ENCODE measurements at regions not wholly inside any gene's neighbourhood (a gene's known extent, or its start where the extent isn't known, plus 50 kb on each side); places are given as distances from the start of the nearest gene placed in this dataset.

DNA sequence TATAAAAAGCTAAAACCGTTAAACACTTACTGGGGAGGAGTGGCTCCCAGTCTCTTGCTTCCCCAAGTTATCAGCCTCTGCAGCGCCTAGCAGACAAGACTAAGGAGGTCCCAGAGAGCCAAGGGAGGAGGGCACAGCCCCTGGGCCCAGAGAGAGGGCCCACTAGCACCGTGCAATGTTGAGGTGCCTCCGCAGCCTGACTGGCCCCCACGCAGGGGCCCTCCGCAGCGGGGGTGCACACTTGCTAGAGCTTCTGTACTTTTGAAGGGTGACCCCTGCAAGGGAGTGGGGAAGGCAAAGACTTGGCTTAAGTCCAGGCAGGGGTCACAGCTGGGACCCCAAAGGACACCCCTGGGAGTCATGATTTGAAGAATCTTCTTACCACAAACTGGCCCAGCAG, 98.0 kb downstream of the ADAMTS15 start:
- Histone ChIP-seq H3K4me1 (ENCODE audit: control insufficient read depth, insufficient read depth, low read length) (no peaks in the 10 kb centered on the region), H3K4me3 (ENCODE audit: low read depth, low read length) (no peak overlapping the region), H3K27ac (ENCODE audit: extremely low read depth, low read depth, low read length) (no peak overlapping the region), H3K36me3 (ENCODE audit: control insufficient read depth in 2 of 2, insufficient read depth in 1 of 2, low read length in 2 of 2) (no peaks in the 10 kb centered on the region), H3K9me3 (ENCODE audit: control insufficient read depth, insufficient read depth, low read depth, low read length) (no peaks in the 10 kb centered on the region)
- ChIA-PET CTCF (interaction anchor here (0.5 to 1.1 kb wide), 2 partner anchors 316 to 687 kb away, joined by 3 read pairs; no protein-coding TSS in a partner anchor), POLR2A (no interaction called here)
- TF ChIP-seq ZNF350 (tag by site-specific recombination; IDR thresholded peaks at IDR 0.05): no peak
- no peak for TF ChIP-seq ZNF707 (tag by site-specific recombination; IDR thresholded peaks at IDR 0.05)
- TF ChIP-seq ZNF670 (tag by site-specific recombination; IDR thresholded peaks at IDR 0.05; ENCODE audit: low read depth): no peak
- TF ChIP-seq, protein P1, sequence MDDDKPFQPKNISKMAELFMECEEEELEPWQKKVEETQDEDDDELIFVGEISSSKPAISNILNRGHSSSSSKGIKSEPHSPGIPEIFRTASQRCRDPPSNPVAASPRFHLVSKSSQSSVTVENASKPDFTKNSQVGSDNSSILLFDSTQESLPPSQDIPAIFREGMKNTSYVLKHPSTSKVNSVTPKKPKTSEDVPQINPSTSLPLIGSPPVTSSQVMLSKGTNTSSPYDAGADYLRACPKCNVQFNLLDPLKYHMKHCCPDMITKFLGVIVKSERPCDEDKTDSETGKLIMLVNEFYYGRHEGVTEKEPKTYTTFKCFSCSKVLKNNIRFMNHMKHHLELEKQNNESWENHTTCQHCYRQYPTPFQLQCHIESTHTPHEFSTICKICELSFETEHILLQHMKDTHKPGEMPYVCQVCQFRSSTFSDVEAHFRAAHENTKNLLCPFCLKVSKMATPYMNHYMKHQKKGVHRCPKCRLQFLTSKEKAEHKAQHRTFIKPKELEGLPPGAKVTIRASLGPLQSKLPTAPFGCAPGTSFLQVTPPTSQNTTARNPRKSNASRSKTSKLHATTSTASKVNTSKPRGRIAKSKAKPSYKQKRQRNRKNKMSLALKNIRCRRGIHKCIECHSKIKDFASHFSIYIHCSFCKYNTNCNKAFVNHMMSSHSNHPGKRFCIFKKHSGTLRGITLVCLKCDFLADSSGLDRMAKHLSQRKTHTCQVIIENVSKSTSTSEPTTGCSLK (tag by site-specific recombination; IDR thresholded peaks at IDR 0.05): no peak
- no peak for TF ChIP-seq KLF16 (tag by site-specific recombination; IDR thresholded peaks at IDR 0.05)
- TF ChIP-seq ZNF510 (tag by site-specific recombination; IDR thresholded peaks at IDR 0.05; ENCODE audit: insufficient replicate concordance): no peak
- TF ChIP-seq, protein P2, sequence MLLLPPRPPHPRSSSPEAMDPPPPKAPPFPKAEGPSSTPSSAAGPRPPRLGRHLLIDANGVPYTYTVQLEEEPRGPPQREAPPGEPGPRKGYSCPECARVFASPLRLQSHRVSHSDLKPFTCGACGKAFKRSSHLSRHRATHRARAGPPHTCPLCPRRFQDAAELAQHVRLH (tag by site-specific recombination; IDR thresholded peaks at IDR 0.05): no peak
- TF ChIP-seq BCL11B (tag by site-specific recombination; IDR thresholded peaks at IDR 0.05; ENCODE audit: low read depth): no peak

DNA sequence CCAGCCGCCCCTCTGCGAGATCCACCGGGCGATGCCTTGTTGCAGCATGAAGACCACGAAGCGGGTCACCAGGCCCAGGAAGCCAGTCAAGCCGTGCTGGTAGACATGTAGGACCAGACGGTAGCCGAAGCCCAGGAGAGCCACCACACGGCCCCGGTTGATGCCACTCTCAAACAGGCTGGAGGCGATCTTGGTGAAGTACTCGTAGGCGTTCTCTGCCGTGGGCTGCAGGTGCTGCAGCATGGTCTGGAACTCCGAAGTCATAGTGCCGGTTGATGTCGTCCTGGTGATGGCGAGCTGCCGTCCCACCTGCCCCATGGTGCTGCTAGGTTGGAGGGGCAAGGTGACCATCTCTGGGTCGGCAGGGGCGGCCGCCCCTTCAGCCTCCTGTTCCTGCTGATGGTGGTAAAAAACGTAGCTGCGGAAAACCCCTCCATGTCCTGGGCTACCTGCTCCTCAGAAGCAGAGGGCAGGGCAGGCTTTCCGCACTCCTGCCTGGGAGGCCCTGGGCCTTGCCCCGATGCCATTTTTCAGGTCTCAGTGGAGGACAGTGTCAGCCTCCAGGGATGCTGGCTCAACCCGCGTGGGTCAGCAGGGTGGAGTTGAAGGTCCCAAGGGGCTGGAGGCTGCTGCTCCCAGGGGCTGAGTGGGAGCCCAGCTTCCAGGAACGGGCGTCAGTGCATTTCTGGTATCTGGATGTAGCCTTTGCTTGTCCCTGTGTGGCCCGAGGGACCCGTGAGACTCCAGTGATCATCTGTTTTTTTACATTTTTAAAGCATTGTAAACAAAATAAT, 98.7 kb downstream of the ADAMTS15 start:
- ChIA-PET POLR2A (no interaction called here), CTCF (interaction anchor here (0.5 to 1.1 kb wide), 2 partner anchors 315 to 686 kb away, joined by 3 read pairs; no protein-coding TSS in a partner anchor)
- Histone ChIP-seq H3K4me1 (ENCODE audit: control insufficient read depth, insufficient read depth, low read length) (no peaks in the 10 kb centered on the region), H3K4me3 (ENCODE audit: low read depth, low read length) (no peak overlapping the region), H3K27ac (ENCODE audit: extremely low read depth, low read depth, low read length) (no peak overlapping the region), H3K9me3 (ENCODE audit: control insufficient read depth, insufficient read depth, low read depth, low read length) (no peaks in the 10 kb centered on the region), H3K36me3 (ENCODE audit: control insufficient read depth in 2 of 2, insufficient read depth in 1 of 2, low read length in 2 of 2) (no peaks in the 10 kb centered on the region)
- TF ChIP-seq ZIC2 (tag by site-specific recombination; IDR thresholded peaks at IDR 0.05): no peak
- TF ChIP-seq ZSCAN23 (tag by site-specific recombination; IDR thresholded peaks at IDR 0.05): no peak
- TF ChIP-seq KLF9 (tag by site-specific recombination; IDR thresholded peaks at IDR 0.05; ENCODE audit: low read depth): no peak
- no peak for TF ChIP-seq ZNF768 (tag by site-specific recombination; IDR thresholded peaks at IDR 0.05)
- TF ChIP-seq ZNF24 (tag by site-specific recombination; IDR thresholded peaks at IDR 0.05): no peak

DNA sequence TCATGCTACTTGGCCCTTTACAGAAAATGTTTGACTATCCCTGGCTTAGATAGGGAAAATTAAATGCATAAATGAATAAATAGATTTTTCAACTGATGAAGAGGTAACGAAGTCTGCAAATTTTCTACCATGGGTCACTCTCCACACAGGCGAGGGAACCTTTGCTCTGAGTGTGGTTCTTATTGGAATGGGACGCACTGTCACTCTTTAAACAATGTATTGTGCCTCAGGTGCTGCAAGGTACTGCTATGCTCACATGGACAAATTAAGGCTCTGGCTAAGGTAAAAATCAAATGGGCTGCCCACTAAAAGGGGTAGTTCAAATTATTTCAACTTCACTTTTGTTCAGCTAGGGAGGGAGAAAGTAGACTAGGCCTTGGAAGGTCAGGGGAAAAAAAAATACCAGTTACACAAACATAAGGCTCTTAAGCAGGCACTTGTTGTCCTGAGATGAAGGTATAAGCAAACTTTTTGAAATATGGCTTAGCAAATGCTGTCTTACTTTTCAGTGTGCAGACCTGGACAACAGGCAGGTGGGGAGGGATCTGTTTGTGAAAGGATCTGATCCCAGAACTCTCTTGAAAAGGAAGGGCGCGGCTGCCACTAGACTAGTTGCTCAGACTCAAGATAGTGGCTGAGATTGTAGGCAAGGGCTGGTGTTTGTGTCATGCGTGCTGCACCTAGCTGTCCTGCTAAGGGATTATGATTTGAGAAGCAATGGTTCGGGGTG, 99.5 kb downstream of the ADAMTS15 start:
- no peak overlapping the region for H3K4me3 ChIP-seq (ENCODE audit: low read depth, low read length)
- no peaks in the 10 kb centered on the region for H3K36me3 ChIP-seq (ENCODE audit: control insufficient read depth in 2 of 2, insufficient read depth in 1 of 2, low read length in 2 of 2)
- no peak overlapping the region for H3K27ac ChIP-seq (ENCODE audit: extremely low read depth, low read depth, low read length)
- no peaks in the 10 kb centered on the region for H3K9me3 ChIP-seq (ENCODE audit: control insufficient read depth, insufficient read depth, low read depth, low read length)
- ChIA-PET CTCF (interaction anchor here (0.6 to 1.4 kb wide), 3 partner anchors 113 to 308 kb away, joined by 3 to 4 read pairs (median 3); no protein-coding TSS in a partner anchor), POLR2A (no interaction called here)
- no peaks in the 10 kb centered on the region for H3K4me1 ChIP-seq (ENCODE audit: control insufficient read depth, insufficient read depth, low read length)
- TF ChIP-seq, protein P3, sequence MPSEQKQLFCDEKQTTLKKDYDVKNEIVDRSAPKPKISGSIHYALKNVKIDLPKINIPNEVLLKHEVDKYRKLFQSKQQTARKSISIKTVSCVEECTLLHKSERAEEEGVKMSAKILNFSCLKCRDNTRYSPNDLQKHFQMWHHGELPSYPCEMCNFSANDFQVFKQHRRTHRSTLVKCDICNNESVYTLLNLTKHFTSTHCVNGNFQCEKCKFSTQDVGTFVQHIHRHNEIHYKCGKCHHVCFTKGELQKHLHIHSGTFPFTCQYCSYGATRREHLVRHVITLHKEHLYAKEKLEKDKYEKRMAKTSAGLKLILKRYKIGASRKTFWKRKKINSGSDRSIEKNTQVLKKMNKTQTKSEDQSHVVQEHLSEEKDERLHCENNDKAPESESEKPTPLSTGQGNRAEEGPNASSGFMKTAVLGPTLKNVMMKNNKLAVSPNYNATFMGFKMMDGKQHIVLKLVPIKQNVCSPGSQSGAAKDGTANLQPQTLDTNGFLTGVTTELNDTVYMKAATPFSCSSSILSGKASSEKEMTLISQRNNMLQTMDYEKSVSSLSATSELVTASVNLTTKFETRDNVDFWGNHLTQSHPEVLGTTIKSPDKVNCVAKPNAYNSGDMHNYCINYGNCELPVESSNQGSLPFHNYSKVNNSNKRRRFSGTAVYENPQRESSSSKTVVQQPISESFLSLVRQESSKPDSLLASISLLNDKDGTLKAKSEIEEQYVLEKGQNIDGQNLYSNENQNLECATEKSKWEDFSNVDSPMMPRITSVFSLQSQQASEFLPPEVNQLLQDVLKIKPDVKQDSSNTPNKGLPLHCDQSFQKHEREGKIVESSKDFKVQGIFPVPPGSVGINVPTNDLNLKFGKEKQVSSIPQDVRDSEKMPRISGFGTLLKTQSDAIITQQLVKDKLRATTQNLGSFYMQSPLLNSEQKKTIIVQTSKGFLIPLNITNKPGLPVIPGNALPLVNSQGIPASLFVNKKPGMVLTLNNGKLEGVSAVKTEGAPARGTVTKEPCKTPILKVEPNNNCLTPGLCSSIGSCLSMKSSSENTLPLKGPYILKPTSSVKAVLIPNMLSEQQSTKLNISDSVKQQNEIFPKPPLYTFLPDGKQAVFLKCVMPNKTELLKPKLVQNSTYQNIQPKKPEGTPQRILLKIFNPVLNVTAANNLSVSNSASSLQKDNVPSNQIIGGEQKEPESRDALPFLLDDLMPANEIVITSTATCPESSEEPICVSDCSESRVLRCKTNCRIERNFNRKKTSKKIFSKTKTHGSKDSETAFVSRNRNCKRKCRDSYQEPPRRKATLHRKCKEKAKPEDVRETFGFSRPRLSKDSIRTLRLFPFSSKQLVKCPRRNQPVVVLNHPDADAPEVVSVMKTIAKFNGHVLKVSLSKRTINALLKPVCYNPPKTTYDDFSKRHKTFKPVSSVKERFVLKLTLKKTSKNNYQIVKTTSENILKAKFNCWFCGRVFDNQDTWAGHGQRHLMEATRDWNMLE (tag by site-specific recombination; conservative IDR thresholded peaks at IDR 0.05; ENCODE audit: low read depth): no peak
- TF ChIP-seq ZBTB21 (tag by site-specific recombination; IDR thresholded peaks at IDR 0.05) (no peak), ZFP3 (tag by site-specific recombination; IDR thresholded peaks at IDR 0.05; ENCODE audit: low read depth) (no peak), ZNF433 (tag by site-specific recombination; IDR thresholded peaks at IDR 0.05; ENCODE audit: low read depth) (no peak), MZF1 (tag by site-specific recombination; IDR thresholded peaks at IDR 0.05; ENCODE audit: borderline replicate concordance) (no peak), ZNF174 (tag by site-specific recombination; IDR thresholded peaks at IDR 0.05) (no peak), GLIS2 (tag by site-specific recombination; IDR thresholded peaks at IDR 0.05) (no peak), ZNF214 (tag by site-specific recombination; IDR thresholded peaks at IDR 0.05; ENCODE audit: borderline replicate concordance) (no peak), BCL11A (tag by site-specific recombination; IDR thresholded peaks at IDR 0.05; ENCODE audit: low read depth) (no peak)
